ENCODE measurements at regions not wholly inside any gene's neighbourhood (a gene's known extent, or its start where the extent isn't known, plus 50 kb on each side); places are given as distances from the start of the nearest gene placed in this dataset.
"Not testable (repeated sequence)": the region's sequence is repeated elsewhere in the genome, so short reads cannot be mapped to it uniquely, and the experiment has no call there.

- Histone ChIP-seq H3K4me1 (ENCODE audit: insufficient read depth, low read length, poor library complexity, severe bottlenecking) (no peaks in the 10 kb centered on the region), H3K9me3 (ENCODE audit: low read depth, low read length, poor library complexity, severe bottlenecking) (no peaks in the 10 kb centered on the region), H3K27me3 (replicated peaks; ENCODE audit: insufficient read depth, low read depth, low read length, poor library complexity) (no peaks in the 10 kb centered on the region), H3K27ac (ENCODE audit: low read depth, low read length, poor library complexity, severe bottlenecking) (no peak overlapping the region), H3K36me3 (ENCODE audit: insufficient read depth, low read length, poor library complexity, severe bottlenecking) (no peaks in the 10 kb centered on the region), H3K4me3 (ENCODE audit: low read depth, low read length, poor library complexity, severe bottlenecking) (no peak overlapping the region)
- TF ChIP-seq EZH2 (IDR thresholded peaks at IDR 0.05; ENCODE audit: borderline replicate concordance, low read depth, low read length, poor library complexity, severe bottlenecking) (no peak), CTCF (conservative IDR thresholded peaks at IDR 0.05; ENCODE audit: low read depth, low read length) (no peak)
- CTCF ChIA-PET = no interaction called here
- DNase-seq (ENCODE audit: low spot score) = no peak
- intact Hi-C loops (cut with micrococcal nuclease; ENCODE audit: unreplicated experiment) = no loop called here
- POLR2A ChIA-PET (ENCODE audit: low non-redundant PET) = no interaction called here
- BruUV-seq (replicated peaks) = no TSS peak
These were observed 274.4 kb upstream of the CHAC2 start for GRCh38 chr2:53493210-53493609.

GRCh38 chr2:53490659-53491058, 276.9 kb upstream of the CHAC2 start:
- Histone ChIP-seq H3K27me3 (replicated peaks; ENCODE audit: insufficient read depth, low read depth, low read length, poor library complexity) (no peaks in the 10 kb centered on the region), H3K36me3 (ENCODE audit: insufficient read depth, low read length, poor library complexity, severe bottlenecking) (no peaks in the 10 kb centered on the region), H3K4me1 (ENCODE audit: insufficient read depth, low read length, poor library complexity, severe bottlenecking) (no peaks in the 10 kb centered on the region), H3K27ac (ENCODE audit: low read depth, low read length, poor library complexity, severe bottlenecking) (no peak overlapping the region), H3K4me3 (ENCODE audit: low read depth, low read length, poor library complexity, severe bottlenecking) (no peak overlapping the region), H3K9me3 (ENCODE audit: low read depth, low read length, poor library complexity, severe bottlenecking) (no peaks in the 10 kb centered on the region)
- intact Hi-C loops (cut with micrococcal nuclease; ENCODE audit: unreplicated experiment) = no loop called here
- CTCF ChIA-PET = no interaction called here
- BruUV-seq (replicated peaks) = no TSS peak
- POLR2A ChIA-PET (ENCODE audit: low non-redundant PET) = no interaction called here
- no peak for DNase-seq (ENCODE audit: low spot score)
- TF ChIP-seq EZH2 (IDR thresholded peaks at IDR 0.05; ENCODE audit: borderline replicate concordance, low read depth, low read length, poor library complexity, severe bottlenecking) (no peak), CTCF (conservative IDR thresholded peaks at IDR 0.05; ENCODE audit: low read depth, low read length) (no peak)

- H3K36me3 ChIP-seq (ENCODE audit: insufficient read depth, low read length, poor library complexity, severe bottlenecking); BruUV-seq (replicated peaks); H3K9me3 ChIP-seq (ENCODE audit: low read depth, low read length, poor library complexity, severe bottlenecking); CTCF ChIA-PET; H3K27ac ChIP-seq (ENCODE audit: low read depth, low read length, poor library complexity, severe bottlenecking); intact Hi-C loops (cut with micrococcal nuclease; ENCODE audit: unreplicated experiment); POLR2A ChIA-PET (ENCODE audit: low non-redundant PET); H3K27me3 ChIP-seq (replicated peaks; ENCODE audit: insufficient read depth, low read depth, low read length, poor library complexity); DNase-seq (ENCODE audit: low spot score); H3K4me1 ChIP-seq (ENCODE audit: insufficient read depth, low read length, poor library complexity, severe bottlenecking); H3K4me3 ChIP-seq (ENCODE audit: low read depth, low read length, poor library complexity, severe bottlenecking): not testable (repeated sequence)
These were observed 281.3 kb upstream of the CHAC2 start for GRCh38 chr2:53486185-53486899.

- intact Hi-C loops (cut with micrococcal nuclease; ENCODE audit: unreplicated experiment) = no loop called here
- ChIA-PET POLR2A (ENCODE audit: low non-redundant PET) (no interaction called here), CTCF (no interaction called here)
These were observed 282.4 kb upstream of the CHAC2 start for GRCh38 chr2:53485021-53485728.

More at GRCh38 chr2:53485021-53485728, 282.4 kb upstream of the CHAC2 start:
- DNase-seq (ENCODE audit: low spot score) = no peak
- Histone ChIP-seq H3K27ac (ENCODE audit: low read depth, low read length, poor library complexity, severe bottlenecking) (no peak overlapping the region), H3K27me3 (replicated peaks; ENCODE audit: insufficient read depth, low read depth, low read length, poor library complexity) (no peaks in the 10 kb centered on the region), H3K4me3 (ENCODE audit: low read depth, low read length, poor library complexity, severe bottlenecking) (no peak overlapping the region), H3K4me1 (ENCODE audit: insufficient read depth, low read length, poor library complexity, severe bottlenecking) (no peaks in the 10 kb centered on the region), H3K9me3 (ENCODE audit: low read depth, low read length, poor library complexity, severe bottlenecking) (no peaks in the 10 kb centered on the region), H3K36me3 (ENCODE audit: insufficient read depth, low read length, poor library complexity, severe bottlenecking) (no peaks in the 10 kb centered on the region)
- no TSS peak for BruUV-seq (replicated peaks)
- TF ChIP-seq EZH2 (IDR thresholded peaks at IDR 0.05; ENCODE audit: borderline replicate concordance, low read depth, low read length, poor library complexity, severe bottlenecking) (no peak), CTCF (conservative IDR thresholded peaks at IDR 0.05; ENCODE audit: low read depth, low read length) (no peak)
